Loucy (cell line): ENCODE measurements at regions not wholly inside any gene's neighbourhood (a gene's known extent, or its start where the extent isn't known, plus 50 kb on each side); places are given as distances from the start of the nearest gene placed in this dataset.

Experiments
- H2AFZ ChIP-seq: fragments of 200-600 bp; sonication (generic); 2 replicates; pipeline ENCODE4 v1.6.0; 2016; ENCODE audit warnings: antibody characterized with exemption, mild to moderate bottlenecking, low read length, moderate library complexity
- H3F3A ChIP-seq: fragments of 200-600 bp; 2 replicates; pipeline ENCODE4 v1.6.0; 2016; ENCODE audit warnings: antibody characterized with exemption, low read depth, mild to moderate bottlenecking
- H3K27me3 ChIP-seq: fragments of 200-600 bp; sonication (generic); 2 replicates; pipeline ENCODE4 v1.6.1; 2014; ENCODE audit warnings: low read length, mild to moderate bottlenecking; ENCODE audit not compliant: insufficient read depth, poor library complexity, severe bottlenecking
- H3K36me3 ChIP-seq: fragments of 200-600 bp; sonication (generic); 2 replicates; pipeline ENCODE4 v1.6.1; 2016; ENCODE audit warnings: low read length; ENCODE audit not compliant: insufficient read depth
- H3K4me1 ChIP-seq: fragments of 200-600 bp; sonication (generic); 2 replicates; pipeline ENCODE4 v1.5.1; 2014; ENCODE audit warnings: low read length, mild to moderate bottlenecking; ENCODE audit not compliant: insufficient read depth, poor library complexity, severe bottlenecking
- H3K4me2 ChIP-seq: fragments of 200-600 bp; sonication (generic); 2 replicates; pipeline ENCODE4 v1.6.0; 2014; ENCODE audit warnings: antibody characterized with exemption, low read length, low read depth, mild to moderate bottlenecking; ENCODE audit not compliant: poor library complexity, severe bottlenecking
- H3K4me3 ChIP-seq: fragments of 200-600 bp; sonication (generic); 2 replicates; pipeline ENCODE4 v1.5.1; 2014; ENCODE audit warnings: low read length, mild to moderate bottlenecking, mixed read lengths; ENCODE audit not compliant: poor library complexity, severe bottlenecking
- H3K79me2 ChIP-seq: fragments of 200-600 bp; sonication (generic); 2 replicates; pipeline ENCODE4 v1.6.1; 2014; ENCODE audit warnings: low read length; ENCODE audit not compliant: insufficient read depth
- H3K9ac ChIP-seq: fragments of 200-600 bp; sonication (generic); 2 replicates; pipeline ENCODE4 v1.6.0; 2014; ENCODE audit warnings: mild to moderate bottlenecking, low read depth, low read length, moderate library complexity; ENCODE audit not compliant: poor library complexity, severe bottlenecking
- H3K9me2 ChIP-seq: fragments of 200-600 bp; sonication (generic); replicated peaks from 2 replicates; pipeline ENCODE4 v1.6.1; 2016; ENCODE audit warnings: low read depth, low read length, mixed read lengths
- H3K9me3 ChIP-seq: fragments of 200-600 bp; sonication (generic); 2 replicates; pipeline ENCODE4 v1.6.1; 2014; ENCODE audit warnings: mild to moderate bottlenecking, antibody characterized with exemption, low read length, low read depth; ENCODE audit not compliant: insufficient read depth
- H4K20me1 ChIP-seq: fragments of 200-600 bp; sonication (generic); 2 replicates; pipeline ENCODE4 v1.6.0; 2014; ENCODE audit warnings: antibody characterized with exemption, low read length, mild to moderate bottlenecking; ENCODE audit not compliant: insufficient read depth, poor library complexity, severe bottlenecking
- EZH2phosphoT487 ChIP-seq: fragments of 200-600 bp; IDR thresholded peaks from 2 replicates; pipeline ENCODE4 v1.6.1; 2018; ENCODE audit warnings: antibody characterized with exemption, mild to moderate bottlenecking, moderate library complexity, borderline replicate concordance
- TF ChIP-seq, protein P1 (sequence below): fragments of 200-600 bp; sonication (generic); conservative IDR thresholded peaks from 2 replicates; pipeline ENCODE4 v1.5.1; 2014; ENCODE audit warnings: mild to moderate bottlenecking, antibody characterized with exemption, low read length

DNA sequence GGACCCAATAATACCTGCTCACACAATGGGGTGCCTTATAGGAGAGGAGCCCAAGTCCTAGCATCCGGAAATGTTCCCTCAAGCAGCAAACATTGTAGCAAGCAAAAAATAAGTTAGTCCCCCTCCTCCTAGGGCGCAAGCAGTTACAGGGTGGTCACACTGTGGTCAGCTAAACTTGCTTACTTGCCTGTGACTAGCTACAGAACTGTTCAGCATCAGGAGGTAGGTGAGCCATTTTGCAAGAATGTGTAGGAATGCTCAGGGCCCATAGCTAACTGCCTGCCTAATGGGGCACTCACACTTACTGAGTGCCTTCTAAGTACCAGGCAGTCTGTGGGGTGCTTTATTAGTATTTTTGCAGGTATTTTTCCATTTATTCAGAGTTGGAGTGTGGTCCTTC, 154.6 kb upstream of the GRIN2B start:
- Histone ChIP-seq H3K4me2 (no peak overlapping the region), H3F3A (no peaks in the 10 kb centered on the region), H3K79me2 (no peaks in the 10 kb centered on the region), H4K20me1 (no peaks in the 10 kb centered on the region), H3K27me3 (no peaks in the 10 kb centered on the region), H3K36me3 (no peaks in the 10 kb centered on the region), H3K9ac (no peak overlapping the region), H2AFZ (no peak overlapping the region), H3K4me1 (no peaks in the 10 kb centered on the region), H3K9me2 (no peaks in the 10 kb centered on the region), H3K4me3 (no peak overlapping the region), H3K9me3 (no peaks in the 10 kb centered on the region)
- TF ChIP-seq, protein P1, sequence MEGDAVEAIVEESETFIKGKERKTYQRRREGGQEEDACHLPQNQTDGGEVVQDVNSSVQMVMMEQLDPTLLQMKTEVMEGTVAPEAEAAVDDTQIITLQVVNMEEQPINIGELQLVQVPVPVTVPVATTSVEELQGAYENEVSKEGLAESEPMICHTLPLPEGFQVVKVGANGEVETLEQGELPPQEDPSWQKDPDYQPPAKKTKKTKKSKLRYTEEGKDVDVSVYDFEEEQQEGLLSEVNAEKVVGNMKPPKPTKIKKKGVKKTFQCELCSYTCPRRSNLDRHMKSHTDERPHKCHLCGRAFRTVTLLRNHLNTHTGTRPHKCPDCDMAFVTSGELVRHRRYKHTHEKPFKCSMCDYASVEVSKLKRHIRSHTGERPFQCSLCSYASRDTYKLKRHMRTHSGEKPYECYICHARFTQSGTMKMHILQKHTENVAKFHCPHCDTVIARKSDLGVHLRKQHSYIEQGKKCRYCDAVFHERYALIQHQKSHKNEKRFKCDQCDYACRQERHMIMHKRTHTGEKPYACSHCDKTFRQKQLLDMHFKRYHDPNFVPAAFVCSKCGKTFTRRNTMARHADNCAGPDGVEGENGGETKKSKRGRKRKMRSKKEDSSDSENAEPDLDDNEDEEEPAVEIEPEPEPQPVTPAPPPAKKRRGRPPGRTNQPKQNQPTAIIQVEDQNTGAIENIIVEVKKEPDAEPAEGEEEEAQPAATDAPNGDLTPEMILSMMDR = no peak

DNA sequence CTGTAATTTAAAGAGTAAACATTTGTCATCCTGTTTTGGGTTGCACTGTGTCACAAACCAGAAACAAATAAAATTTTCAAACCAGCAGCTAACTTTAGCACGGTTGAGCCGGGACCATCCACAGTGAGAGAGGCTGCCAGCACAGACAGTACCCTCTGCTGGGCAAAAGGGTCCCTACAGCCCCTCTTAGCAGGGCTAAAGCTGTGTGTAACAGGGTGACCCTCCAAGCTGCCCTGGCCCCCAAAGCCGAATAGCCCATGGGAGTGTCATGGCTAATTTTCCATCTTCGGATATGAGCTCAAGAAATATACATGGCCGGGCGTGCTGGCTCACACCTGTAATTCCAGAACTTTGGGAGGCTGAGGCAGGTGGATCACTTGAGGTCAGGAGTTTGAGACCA, 157.1 kb upstream of the GRIN2B start:
- TF ChIP-seq, protein P1 = peak; percentile 58
- no peak for TF ChIP-seq EZH2phosphoT487
- Histone ChIP-seq H3K4me2 (no peak overlapping the region), H3K36me3 (no peaks in the 10 kb centered on the region), H3K4me3 (no peak overlapping the region), H3K9me3 (no peaks in the 10 kb centered on the region), H3K4me1 (no peaks in the 10 kb centered on the region), H3F3A (no peaks in the 10 kb centered on the region), H3K27me3 (no peaks in the 10 kb centered on the region), H3K9me2 (no peaks in the 10 kb centered on the region), H3K9ac (no peak overlapping the region), H4K20me1 (no peaks in the 10 kb centered on the region), H3K79me2 (no peaks in the 10 kb centered on the region), H2AFZ (no peak overlapping the region)

DNA sequence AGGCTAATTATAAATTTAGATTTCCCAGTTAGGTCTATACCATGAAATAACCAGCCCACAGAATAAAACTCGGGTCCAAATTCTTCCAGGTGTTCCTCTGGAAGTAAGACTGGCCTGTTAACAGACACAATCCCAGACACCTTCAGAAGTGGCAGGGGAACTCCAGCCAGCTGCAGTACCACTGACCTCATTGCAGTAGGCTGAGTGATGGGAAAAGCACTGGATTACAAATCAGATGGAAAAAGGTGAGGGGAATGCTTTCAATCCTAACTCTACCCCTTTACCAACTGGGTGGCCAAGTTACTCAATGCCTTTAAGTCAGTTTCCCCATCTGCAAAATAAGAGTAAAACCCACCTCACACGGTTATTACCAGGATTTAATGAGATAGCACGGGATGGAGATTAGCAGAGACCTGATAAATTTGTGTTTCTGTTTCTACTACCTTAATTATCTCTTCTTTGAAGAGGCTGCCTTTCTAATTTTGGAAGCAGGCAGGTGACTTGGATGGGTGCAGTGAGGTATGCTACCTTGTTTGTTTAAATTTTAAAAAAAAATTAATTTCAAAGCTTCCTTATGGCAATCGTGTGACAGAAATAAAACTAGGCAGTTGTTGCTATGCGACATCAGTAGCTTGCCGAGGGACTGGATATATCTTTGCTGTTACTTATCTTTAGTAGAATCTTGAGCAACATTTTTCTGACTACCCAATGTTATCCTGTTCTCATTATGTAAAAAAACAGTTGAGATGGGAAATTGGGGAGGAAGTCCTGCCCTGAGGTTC, 167.3 kb upstream of the GRIN2B start:
- Histone ChIP-seq H3K4me2 (no peak overlapping the region), H3K4me1 (no peaks in the 10 kb centered on the region), H3K9ac (no peak overlapping the region)

More for the DNA sequence above, 167.3 kb upstream of the GRIN2B start:
- Histone ChIP-seq H3K36me3 (no peaks in the 10 kb centered on the region), H3F3A (no peaks in the 10 kb centered on the region), H3K79me2 (no peaks in the 10 kb centered on the region), H4K20me1 (no peaks in the 10 kb centered on the region), H3K9me3 (no peaks in the 10 kb centered on the region), H3K27me3 (no peaks in the 10 kb centered on the region), H3K9me2 (no peaks in the 10 kb centered on the region), H3K4me3 (no peak overlapping the region), H2AFZ (no peak overlapping the region)
- TF ChIP-seq EZH2phosphoT487 = no peak
- TF ChIP-seq, protein P1 = no peak
